OCI-LY7 (cell line): ENCODE measurements at regions not wholly inside any gene's neighbourhood (a gene's known extent, or its start where the extent isn't known, plus 50 kb on each side); places are given as distances from the start of the nearest gene placed in this dataset.

Experiments used
- BruUV-seq: library from RNA; stranded (reverse); fragments of 400-500 nt; replicated peaks from 2 replicates; lab custom pipeline; 2021; lab: Mats Ljungman, UMichigan
- CTCF ChIA-PET: fragments of 300-600 bp; sonication (Branson Sonifier 250); formaldehyde crosslinking; loops from one replicate; lab custom pipeline; 2022; ENCODE audit warnings: antibody characterized with exemption; ENCODE audit not compliant: unreplicated experiment; lab: Charles Lee
- POLR2A ChIA-PET: fragments of 300-600 bp; sonication (Branson Sonifier 250); formaldehyde crosslinking; loops from one replicate; lab custom pipeline; 2022; ENCODE audit warnings: antibody characterized with exemption; lab: Charles Lee
- DNase-seq: peaks from one replicate; pipeline ENCODE4 v3.0.0-alpha.2; 2015; ENCODE audit warnings: low spot score
- H2AFZ ChIP-seq: fragments of 200-600 bp; sonication (generic), shearing (Covaris generic); 2 replicates; pipeline ENCODE4 v1.6.1; 2014; ENCODE audit warnings: mild to moderate bottlenecking, antibody characterized with exemption, low read length, moderate library complexity
- H3K27ac ChIP-seq: fragments of 200-600 bp; sonication (generic); 2 replicates; pipeline ENCODE4 v1.5.1; 2014; ENCODE audit warnings: mixed run types, low read depth, mild to moderate bottlenecking, moderate library complexity, low read length, inconsistent platforms; ENCODE audit not compliant: poor library complexity, severe bottlenecking
- H3K36me3 ChIP-seq: fragments of 200-600 bp; sonication (generic); 2 replicates; pipeline ENCODE4 v1.6.1; 2014; ENCODE audit warnings: mild to moderate bottlenecking, antibody characterized with exemption, low read length, moderate library complexity, mixed read lengths; ENCODE audit not compliant: insufficient read depth
- H3K4me1 ChIP-seq: fragments of 200-600 bp; sonication (generic); 2 replicates; pipeline ENCODE4 v1.5.1; 2014; ENCODE audit warnings: mild to moderate bottlenecking, low read length; ENCODE audit not compliant: insufficient read depth, poor library complexity, severe bottlenecking
- H3K4me2 ChIP-seq: fragments of 200-600 bp; sonication (generic); 2 replicates; pipeline ENCODE4 v1.6.1; 2014; ENCODE audit warnings: mild to moderate bottlenecking, low read length
- H3K4me3 ChIP-seq: fragments of 200-600 bp; sonication (generic); 2 replicates; pipeline ENCODE4 v1.5.1; 2014; ENCODE audit warnings: mild to moderate bottlenecking, low read depth, low read length; ENCODE audit not compliant: poor library complexity, severe bottlenecking
- H3K79me2 ChIP-seq: fragments of 200-600 bp; sonication (generic); 2 replicates; pipeline ENCODE4 v1.6.1; 2016; ENCODE audit warnings: low read depth, mild to moderate bottlenecking, low read length, moderate library complexity, mixed read lengths; ENCODE audit not compliant: insufficient read depth
- H3K9me2 ChIP-seq: fragments of 200-600 bp; sonication (generic); 2 replicates; pipeline ENCODE4 v1.6.1; 2016; ENCODE audit warnings: mild to moderate bottlenecking, low read length, mixed read lengths; ENCODE audit not compliant: insufficient read depth
- H3K9me3 ChIP-seq: fragments of 200-600 bp; sonication (generic); 2 replicates; pipeline ENCODE4 v1.6.1; 2014; ENCODE audit warnings: mild to moderate bottlenecking, mixed run types, low read length, mixed read lengths
- H4K20me1 ChIP-seq: fragments of 200-600 bp; sonication (generic); 2 replicates; pipeline ENCODE4 v1.6.1; 2014; ENCODE audit warnings: mild to moderate bottlenecking, antibody characterized with exemption, low read length, moderate library complexity, mixed read lengths; ENCODE audit not compliant: insufficient read depth
- EZH2phosphoT487 ChIP-seq: fragments of 200-600 bp; sonication (generic); IDR thresholded peaks from 2 replicates; pipeline ENCODE4 v1.6.1; 2018; ENCODE audit warnings: low read depth, borderline replicate concordance, mild to moderate bottlenecking, mixed run types, antibody characterized with exemption, low read length, moderate library complexity, mixed read lengths
- intact Hi-C: fragments of 100-400 bp; cut with micrococcal nuclease; formaldehyde crosslinking; loops from one replicate; pipeline ENCODE4 v1.10.0; 2022; ENCODE audit not compliant: unreplicated experiment
- TF ChIP-seq, protein P1 (sequence below): fragments of 200-600 bp; sonication (generic); conservative IDR thresholded peaks from 2 replicates; pipeline ENCODE4 v1.5.1; 2014; ENCODE audit warnings: mild to moderate bottlenecking, antibody characterized with exemption, low read length, moderate library complexity, mixed read lengths

DNA sequence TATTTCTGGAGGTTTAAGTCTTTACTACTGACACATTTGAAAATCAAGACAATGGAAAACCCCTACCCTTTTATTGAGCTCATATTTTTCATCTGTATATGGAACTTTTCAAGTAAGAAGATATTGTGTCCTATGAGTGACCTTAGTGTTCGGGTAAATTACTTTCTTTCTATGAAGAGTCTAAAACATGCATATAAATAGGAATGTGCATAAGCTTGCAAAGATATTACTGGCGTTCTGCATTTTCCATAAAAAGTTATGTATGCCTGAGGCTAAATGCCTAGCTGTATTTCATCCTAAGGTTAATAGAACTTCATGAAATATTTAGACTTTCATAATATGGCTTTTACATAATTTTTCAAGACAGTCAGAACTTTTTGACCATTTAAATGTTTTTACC lies 495.8 kb upstream of the ADAMTS5 start:
- no TSS peak for BruUV-seq
- no peak for DNase-seq
- ChIA-PET CTCF (interaction anchor here (0.6 kb wide), 1 partner anchor 745 kb away, joined by 3 read pairs; no protein-coding TSS in a partner anchor), POLR2A (no interaction called here)
- Histone ChIP-seq H3K27ac (no peak overlapping the region), H2AFZ (no peak overlapping the region), H4K20me1 (no peaks in the 10 kb centered on the region), H3K36me3 (no peaks in the 10 kb centered on the region), H3K79me2 (no peaks in the 10 kb centered on the region), H3K4me1 (no peaks in the 10 kb centered on the region), H3K4me2 (no peak overlapping the region), H3K9me2 (no peaks in the 10 kb centered on the region), H3K4me3 (no peak overlapping the region), H3K9me3 (0 out of 2 replicates have a peak, but pooled peaks cover 6% of the 10 kb centered on the region)
- intact Hi-C loops: no loop called here
- TF ChIP-seq, protein P1, sequence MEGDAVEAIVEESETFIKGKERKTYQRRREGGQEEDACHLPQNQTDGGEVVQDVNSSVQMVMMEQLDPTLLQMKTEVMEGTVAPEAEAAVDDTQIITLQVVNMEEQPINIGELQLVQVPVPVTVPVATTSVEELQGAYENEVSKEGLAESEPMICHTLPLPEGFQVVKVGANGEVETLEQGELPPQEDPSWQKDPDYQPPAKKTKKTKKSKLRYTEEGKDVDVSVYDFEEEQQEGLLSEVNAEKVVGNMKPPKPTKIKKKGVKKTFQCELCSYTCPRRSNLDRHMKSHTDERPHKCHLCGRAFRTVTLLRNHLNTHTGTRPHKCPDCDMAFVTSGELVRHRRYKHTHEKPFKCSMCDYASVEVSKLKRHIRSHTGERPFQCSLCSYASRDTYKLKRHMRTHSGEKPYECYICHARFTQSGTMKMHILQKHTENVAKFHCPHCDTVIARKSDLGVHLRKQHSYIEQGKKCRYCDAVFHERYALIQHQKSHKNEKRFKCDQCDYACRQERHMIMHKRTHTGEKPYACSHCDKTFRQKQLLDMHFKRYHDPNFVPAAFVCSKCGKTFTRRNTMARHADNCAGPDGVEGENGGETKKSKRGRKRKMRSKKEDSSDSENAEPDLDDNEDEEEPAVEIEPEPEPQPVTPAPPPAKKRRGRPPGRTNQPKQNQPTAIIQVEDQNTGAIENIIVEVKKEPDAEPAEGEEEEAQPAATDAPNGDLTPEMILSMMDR: no peak
- no peak for TF ChIP-seq EZH2phosphoT487

DNA sequence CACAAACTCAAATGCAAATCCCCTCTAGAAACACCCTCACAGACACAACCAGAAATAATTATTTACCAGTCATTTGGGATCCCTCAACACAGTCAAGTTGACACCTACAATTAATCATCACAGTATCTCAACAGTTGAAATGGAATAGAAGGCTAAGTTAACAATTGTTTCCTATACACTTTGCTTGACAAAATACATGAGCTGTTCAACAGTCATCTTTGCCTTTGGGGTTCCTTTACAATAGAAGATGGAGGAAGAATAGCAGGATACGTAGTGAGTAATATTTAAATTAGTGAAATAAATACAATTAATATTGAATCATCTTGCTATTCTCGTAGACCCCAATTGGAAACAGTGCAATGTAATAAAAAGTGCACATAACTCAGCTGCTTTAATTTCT lies 487.3 kb upstream of the ADAMTS5 start:
- Histone ChIP-seq H3K4me1 (no peaks in the 10 kb centered on the region), H3K27ac (no peak overlapping the region), H3K36me3 (no peaks in the 10 kb centered on the region), H2AFZ (no peak overlapping the region), H3K4me3 (no peak overlapping the region), H3K9me2 (no peaks in the 10 kb centered on the region), H3K4me2 (no peak overlapping the region), H3K9me3 (no peaks in the 10 kb centered on the region), H4K20me1 (no peaks in the 10 kb centered on the region), H3K79me2 (no peaks in the 10 kb centered on the region)
- POLR2A ChIA-PET: interaction anchor here (0.6 kb wide), 1 partner anchor 23 kb away, joined by 6 read pairs; no protein-coding TSS in a partner anchor
- DNase-seq: no peak
- no TSS peak for BruUV-seq
- CTCF ChIA-PET: no interaction called here
- TF ChIP-seq, protein P1: no peak
- no peak for TF ChIP-seq EZH2phosphoT487
- intact Hi-C loops: no loop called here

DNA sequence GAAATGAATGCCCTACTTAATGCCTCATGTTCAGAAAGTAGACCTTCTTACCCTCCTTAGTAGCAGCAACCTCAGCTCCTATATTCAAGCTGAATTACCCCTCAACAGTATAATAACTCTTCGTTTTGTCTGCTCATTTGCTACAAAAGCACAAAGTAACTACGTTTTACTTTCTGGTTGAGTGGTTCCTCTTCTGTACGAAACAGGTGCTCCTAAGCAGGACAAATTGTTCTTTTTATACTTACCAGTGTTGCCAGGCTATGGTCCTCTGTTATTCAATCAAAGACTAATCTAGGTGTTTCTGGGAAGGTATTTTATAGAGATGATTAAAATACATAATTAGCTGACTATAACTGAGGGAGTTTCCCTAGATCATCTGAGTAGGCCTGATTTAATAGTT lies 484.2 kb upstream of the ADAMTS5 start:
- CTCF ChIA-PET: no interaction called here
- H3K9me2 ChIP-seq: no peaks in the 10 kb centered on the region
- POLR2A ChIA-PET: interaction anchor here (0.7 kb wide), 1 partner anchor 17 kb away, joined by 3 read pairs; no protein-coding TSS in a partner anchor
- no peak for DNase-seq
- H2AFZ ChIP-seq: no peak overlapping the region
- H3K4me2 ChIP-seq: no peak overlapping the region
- intact Hi-C loops: no loop called here
- BruUV-seq: no TSS peak
- no peak overlapping the region for H3K4me3 ChIP-seq
- no peaks in the 10 kb centered on the region for H3K4me1 ChIP-seq
- H3K27ac ChIP-seq: no peak overlapping the region
- no peaks in the 10 kb centered on the region for H4K20me1 ChIP-seq
- H3K36me3 ChIP-seq: no peaks in the 10 kb centered on the region
- TF ChIP-seq, protein P1: no peak
- TF ChIP-seq EZH2phosphoT487: no peak
- H3K79me2 ChIP-seq: no peaks in the 10 kb centered on the region
- no peaks in the 10 kb centered on the region for H3K9me3 ChIP-seq
